Mammary epithelial cell (primary cell): ENCODE measurements at regions not wholly inside any gene's neighbourhood (a gene's known extent, or its start where the extent isn't known, plus 50 kb on each side); places are given as distances from the start of the nearest gene placed in this dataset.
A peak's percentile ranks its signal among the peaks of the same experiment; 100 is the strongest.

ENCODE experiments used
- CTCF ChIP-seq, 2 donors: IDR thresholded peaks in 1 of 2; conservative IDR thresholded peaks in 1 of 2; 2 replicates each; pipeline ENCODE4 v1.5.1; 2011 to 2012; ENCODE audit warnings: inconsistent platforms in 2 of 2, low read length in 2 of 2, mild to moderate bottlenecking in 2 of 2, control low read depth in 1 of 2, low read depth in 1 of 2; ENCODE audit not compliant: insufficient read depth in 1 of 2; ENCODE audit errors: extremely low read depth in 1 of 2
- EZH2 ChIP-seq: IDR thresholded peaks from 2 replicates; pipeline ENCODE4 v1.6.1; 2012; ENCODE audit warnings: low read length, inconsistent platforms, borderline replicate concordance

GRCh38 chr3:59212128-59212779 lies 162.4 kb upstream of the CFAP20DC start:
- TF ChIP-seq EZH2 (no peak), CTCF (conservative IDR thresholded peaks at IDR 0.05 in 1 of 2, IDR thresholded peaks at IDR 0.05 in 1 of 2; ENCODE audit: extremely low read depth in 1 of 2, insufficient read depth in 1 of 2, low read depth in 1 of 2, low read length in 2 of 2) (peak; percentile 68 to 72)
